CD8-positive, alpha-beta memory T cell (primary cell): ENCODE measurements at regions not wholly inside any gene's neighbourhood (a gene's known extent, or its start where the extent isn't known, plus 50 kb on each side); places are given as distances from the start of the nearest gene placed in this dataset.

Source experiments
- CTCF ChIA-PET: fragments of 350-600 bp; sonication (Branson Sonifier 250); formaldehyde crosslinking; loops from one replicate; lab custom pipeline; 2021; ENCODE audit warnings: antibody characterized with exemption; lab: Charles Lee
- POLR2A ChIA-PET: fragments of 350-600 bp; sonication (Branson Sonifier 250); formaldehyde crosslinking; loops from one replicate; lab custom pipeline; 2021; ENCODE audit warnings: antibody characterized with exemption; lab: Charles Lee
- DNase-seq, 5 donors: peaks; one replicate each; pipeline versions ENCODE4 v3.0.0 to v3.0.0-alpha.2; 2020 to 2022; ENCODE audit warnings: mixed read lengths in 1 of 5
- H3K27ac ChIP-seq: one replicate; pipeline ENCODE4 v1.7.0; 2013; ENCODE audit warnings: low read depth, mild to moderate bottlenecking, low read length, moderate library complexity
- H3K27me3 ChIP-seq: 2 replicates; pipeline ENCODE4 v1.7.0; 2013; ENCODE audit warnings: low read length, mild to moderate bottlenecking; ENCODE audit not compliant: insufficient read depth, poor library complexity, severe bottlenecking
- H3K36me3 ChIP-seq: 2 replicates; pipeline ENCODE4 v1.7.0; 2013; ENCODE audit warnings: mild to moderate bottlenecking, low read length, moderate library complexity; ENCODE audit not compliant: insufficient read depth
- H3K4me1 ChIP-seq: 2 replicates; pipeline ENCODE4 v1.7.0; 2013; ENCODE audit warnings: mild to moderate bottlenecking, low read length, moderate library complexity; ENCODE audit not compliant: insufficient read depth
- H3K4me3 ChIP-seq: 2 replicates; pipeline ENCODE4 v1.7.0; 2013; ENCODE audit warnings: mild to moderate bottlenecking, low read length
- H3K9me3 ChIP-seq: 2 replicates; pipeline ENCODE4 v1.7.0; 2013; ENCODE audit warnings: mild to moderate bottlenecking, low read length
- H3K27ac Mint-ChIP-seq, 8 donors: one replicate each; pipeline ENCODE4 v1.8.0; 2020 to 2021; ENCODE audit warnings: mixed read lengths in 8 of 8, mild to moderate bottlenecking in 6 of 8, inconsistent platforms in 3 of 8, moderate library complexity in 3 of 8
- H3K27me3 Mint-ChIP-seq, 2 donors: one replicate each; pipeline ENCODE4 v1.8.0; 2020 to 2021; ENCODE audit warnings: mixed read lengths in 2 of 2, mild to moderate bottlenecking in 1 of 2, moderate library complexity in 1 of 2
- H3K36me3 Mint-ChIP-seq, 3 donors: one replicate each; pipeline ENCODE4 v1.8.0; 2020 to 2021; ENCODE audit warnings: mixed read lengths in 3 of 3, inconsistent platforms in 1 of 3, mild to moderate bottlenecking in 1 of 3
- H3K4me1 Mint-ChIP-seq, 3 donors: one replicate each; pipeline ENCODE4 v1.8.0; 2020 to 2021; ENCODE audit warnings: mixed read lengths in 3 of 3, inconsistent platforms in 1 of 3, mild to moderate bottlenecking in 1 of 3
- H3K4me3 Mint-ChIP-seq, 7 donors: one replicate each; pipeline ENCODE4 v1.8.0; 2020 to 2021; ENCODE audit warnings: mixed read lengths in 7 of 7, mild to moderate bottlenecking in 6 of 7, moderate library complexity in 4 of 7, inconsistent platforms in 2 of 7
- H3K9me3 Mint-ChIP-seq, 5 donors: one replicate each; pipeline ENCODE4 v1.8.0; 2020 to 2022; ENCODE audit warnings: mixed read lengths in 5 of 5, mild to moderate bottlenecking in 3 of 5, moderate library complexity in 2 of 5, inconsistent platforms in 1 of 5

- CTCF ChIA-PET, result no interaction called here
- Mint-ChIP-seq H3K27me3 (no peaks in the 10 kb centered on the region), H3K4me1 (no peaks in the 10 kb centered on the region), H3K27ac (no peak overlapping the region), H3K4me3 (no peak overlapping the region), H3K36me3 (no peaks in the 10 kb centered on the region), H3K9me3 (peaks cover 7 to 34% (median 11%) of the 10 kb centered on the region in 5 donors)
- Histone ChIP-seq H3K4me3 (no peak overlapping the region), H3K4me1 (no peaks in the 10 kb centered on the region), H3K27ac (no peak overlapping the region), H3K36me3 (no peaks in the 10 kb centered on the region), H3K27me3 (no peaks in the 10 kb centered on the region), H3K9me3 (no peaks in the 10 kb centered on the region)
- POLR2A ChIA-PET, result no interaction called here
- no peak for DNase-seq
These were observed 852.9 kb downstream of the DCDC2C start for GRCh38 chr2:4556135-4556896.

GRCh38 chr2:4561196-4561595, 857.8 kb downstream of the DCDC2C start:
- H3K27ac ChIP-seq, result no peak overlapping the region
- Mint-ChIP-seq H3K4me1 (no peaks in the 10 kb centered on the region), H3K9me3 (peaks cover 4 to 23% (median 10%) of the 10 kb centered on the region in 5 donors), H3K4me3 (no peak overlapping the region), H3K36me3 (no peaks in the 10 kb centered on the region), H3K27ac (no peak overlapping the region), H3K27me3 (no peaks in the 10 kb centered on the region)
- DNase-seq, result no peak
- no peaks in the 10 kb centered on the region for H3K27me3 ChIP-seq
- no peaks in the 10 kb centered on the region for H3K9me3 ChIP-seq
- H3K36me3 ChIP-seq, result no peaks in the 10 kb centered on the region
- no peaks in the 10 kb centered on the region for H3K4me1 ChIP-seq
- H3K4me3 ChIP-seq, result no peak overlapping the region
- POLR2A ChIA-PET, result no interaction called here
- CTCF ChIA-PET, result no interaction called here

GRCh38 chr2:4576075-4576474, 872.7 kb downstream of the DCDC2C start:
- Mint-ChIP-seq H3K4me1 (no peaks in the 10 kb centered on the region), H3K4me3 (no peak overlapping the region), H3K9me3 (peaks cover 8 to 17% (median 12%) of the 10 kb centered on the region in 5 donors), H3K36me3 (no peaks in the 10 kb centered on the region), H3K27me3 (no peaks in the 10 kb centered on the region), H3K27ac (no peak overlapping the region)
- DNase-seq, result no peak
- ChIA-PET CTCF (no interaction called here), POLR2A (no interaction called here)
- Histone ChIP-seq H3K4me3 (no peak overlapping the region), H3K4me1 (no peaks in the 10 kb centered on the region), H3K27ac (no peak overlapping the region), H3K36me3 (no peaks in the 10 kb centered on the region), H3K27me3 (no peaks in the 10 kb centered on the region), H3K9me3 (no peaks in the 10 kb centered on the region)

GRCh38 chr2:4579977-4580376, 876.6 kb downstream of the DCDC2C start:
- Mint-ChIP-seq H3K36me3 (no peaks in the 10 kb centered on the region), H3K4me3 (no peak overlapping the region), H3K9me3 (peaks cover 4 to 23% (median 5%) of the 10 kb centered on the region in 5 donors), H3K27me3 (no peaks in the 10 kb centered on the region), H3K4me1 (no peaks in the 10 kb centered on the region), H3K27ac (no peak overlapping the region)
- ChIA-PET CTCF (no interaction called here), POLR2A (no interaction called here)
- DNase-seq, result no peak
- Histone ChIP-seq H3K36me3 (no peaks in the 10 kb centered on the region), H3K9me3 (no peaks in the 10 kb centered on the region), H3K4me3 (no peak overlapping the region), H3K27me3 (no peaks in the 10 kb centered on the region), H3K4me1 (no peaks in the 10 kb centered on the region), H3K27ac (no peak overlapping the region)

GRCh38 chr2:4585057-4585635, 881.8 kb downstream of the DCDC2C start:
- ChIA-PET POLR2A (no interaction called here), CTCF (no interaction called here)
- Histone ChIP-seq H3K4me3 (no peak overlapping the region), H3K36me3 (no peaks in the 10 kb centered on the region), H3K27ac (no peak overlapping the region), H3K4me1 (no peaks in the 10 kb centered on the region), H3K9me3 (no peaks in the 10 kb centered on the region), H3K27me3 (no peaks in the 10 kb centered on the region)
- no peaks in the 10 kb centered on the region for H3K4me1 Mint-ChIP-seq
- H3K27me3 Mint-ChIP-seq, result no peaks in the 10 kb centered on the region
- H3K9me3 Mint-ChIP-seq, result peaks cover 4 to 33% (median 8%) of the 10 kb centered on the region in 5 donors
- DNase-seq, result no peak
- H3K27ac Mint-ChIP-seq, result no peak overlapping the region
- H3K4me3 Mint-ChIP-seq, result no peak overlapping the region
- H3K36me3 Mint-ChIP-seq, result no peaks in the 10 kb centered on the region

GRCh38 chr2:4588606-4589005, 885.2 kb downstream of the DCDC2C start:
- H3K4me3 Mint-ChIP-seq, result no peak overlapping the region
- H3K9me3 Mint-ChIP-seq, result peaks cover 6 to 24% (median 9%) of the 10 kb centered on the region in 5 donors
- Histone ChIP-seq H3K27ac (no peak overlapping the region), H3K4me3 (no peak overlapping the region), H3K4me1 (no peaks in the 10 kb centered on the region), H3K27me3 (no peaks in the 10 kb centered on the region), H3K9me3 (no peaks in the 10 kb centered on the region), H3K36me3 (no peaks in the 10 kb centered on the region)
- ChIA-PET POLR2A (no interaction called here), CTCF (no interaction called here)
- DNase-seq, result no peak
- H3K36me3 Mint-ChIP-seq, result no peaks in the 10 kb centered on the region
- no peaks in the 10 kb centered on the region for H3K27me3 Mint-ChIP-seq
- H3K4me1 Mint-ChIP-seq, result no peaks in the 10 kb centered on the region
- no peak overlapping the region for H3K27ac Mint-ChIP-seq

- ChIA-PET POLR2A (no interaction called here), CTCF (no interaction called here)
- Mint-ChIP-seq H3K9me3 (peaks cover 4 to 28% (median 10%) of the 10 kb centered on the region in 5 donors), H3K4me3 (no peak overlapping the region), H3K27me3 (no peaks in the 10 kb centered on the region), H3K36me3 (no peaks in the 10 kb centered on the region), H3K4me1 (no peaks in the 10 kb centered on the region), H3K27ac (no peak overlapping the region)
- H3K36me3 ChIP-seq, result no peaks in the 10 kb centered on the region
- H3K27ac ChIP-seq, result no peak overlapping the region
- no peak overlapping the region for H3K4me3 ChIP-seq
- H3K27me3 ChIP-seq, result no peaks in the 10 kb centered on the region
- no peak for DNase-seq
- no peaks in the 10 kb centered on the region for H3K9me3 ChIP-seq
- no peaks in the 10 kb centered on the region for H3K4me1 ChIP-seq
These were observed 887.9 kb downstream of the DCDC2C start for GRCh38 chr2:4591261-4591660.

GRCh38 chr2:4597400-4597799, 894.0 kb downstream of the DCDC2C start:
- no peaks in the 10 kb centered on the region for H3K27me3 ChIP-seq
- no peak overlapping the region for H3K27ac ChIP-seq
- no peaks in the 10 kb centered on the region for H3K4me1 Mint-ChIP-seq
- ChIA-PET CTCF (no interaction called here), POLR2A (no interaction called here)
- H3K9me3 Mint-ChIP-seq, result peaks cover 6 to 26% (median 14%) of the 10 kb centered on the region in 5 donors
- no peaks in the 10 kb centered on the region for H3K36me3 ChIP-seq
- H3K9me3 ChIP-seq, result no peaks in the 10 kb centered on the region
- H3K4me1 ChIP-seq, result no peaks in the 10 kb centered on the region
- H3K4me3 ChIP-seq, result no peak overlapping the region
- no peak overlapping the region for H3K27ac Mint-ChIP-seq
- peaks cover 0 to 2% (median 0%) of the 10 kb centered on the region in 3 donors for H3K36me3 Mint-ChIP-seq
- DNase-seq, result no peak
- no peak overlapping the region for H3K4me3 Mint-ChIP-seq
- peaks cover 0 to 2% of the 10 kb centered on the region in 2 donors for H3K27me3 Mint-ChIP-seq
